MCF 10A (cell line): ENCODE measurements at regions not wholly inside any gene's neighbourhood (a gene's known extent, or its start where the extent isn't known, plus 50 kb on each side); places are given as distances from the start of the nearest gene placed in this dataset.
A peak's percentile ranks its signal among the peaks of the same experiment; 100 is the strongest.

ENCODE experiments used
- BruUV-seq: library from RNA; stranded (reverse); fragments of 400-500 nt; replicated peaks from 2 replicates; lab custom pipeline; 2021; lab: Mats Ljungman, UMichigan
- CTCF ChIA-PET: fragments of 300-600 bp; sonication (Branson Sonifier 250); formaldehyde crosslinking; extraction: SDS; loops from one replicate; lab custom pipeline; 2021; ENCODE audit warnings: antibody characterized with exemption, inconsistent platforms; lab: Yijun Ruan, JAX
- POLR2A ChIA-PET: fragments of 300-600, 350-650 bp; sonication (Branson Sonifier 250); formaldehyde crosslinking; extraction: SDS; loops from one replicate; lab custom pipeline; 2020; ENCODE audit warnings: antibody characterized with exemption, inconsistent platforms; lab: Yijun Ruan, JAX
- DNase-seq: peaks from one replicate; pipeline ENCODE4 v3.0.0-alpha.2; 2018; ENCODE audit not compliant: unreplicated experiment
- H3K27ac Mint-ChIP-seq: one replicate; pipeline ENCODE4 v1.8.0; 2022; ENCODE audit warnings: mild to moderate bottlenecking, low read depth, mixed read lengths; ENCODE audit not compliant: unreplicated experiment
- H3K27me3 Mint-ChIP-seq: one replicate; pipeline ENCODE4 v1.8.0; 2022; ENCODE audit warnings: mixed read lengths; ENCODE audit not compliant: insufficient read depth, unreplicated experiment
- H3K36me3 Mint-ChIP-seq: one replicate; pipeline ENCODE4 v1.8.0; 2022; ENCODE audit warnings: mild to moderate bottlenecking, moderate library complexity, mixed read lengths; ENCODE audit not compliant: insufficient read depth, unreplicated experiment
- H3K4me1 Mint-ChIP-seq: one replicate; pipeline ENCODE4 v1.8.0; 2022; ENCODE audit warnings: mixed read lengths; ENCODE audit not compliant: insufficient read depth, unreplicated experiment
- H3K4me3 Mint-ChIP-seq: one replicate; pipeline ENCODE4 v1.8.0; 2022; ENCODE audit warnings: mild to moderate bottlenecking, moderate library complexity, mixed read lengths; ENCODE audit not compliant: unreplicated experiment
- H3K9me3 Mint-ChIP-seq: one replicate; pipeline ENCODE4 v1.8.0; 2022; ENCODE audit warnings: mixed read lengths; ENCODE audit not compliant: unreplicated experiment
- intact Hi-C: fragments of 100-400 bp; cut with micrococcal nuclease; formaldehyde crosslinking; loops from 2 replicates; pipeline ENCODE4 v1.14.1; 2022
- TF ChIP-seq, protein P1 (sequence below): fragments of 200-600 bp; IDR thresholded peaks from one replicate; pipeline ENCODE4 v1.8.0; 2022; ENCODE audit warnings: antibody characterized with exemption, mild to moderate bottlenecking; ENCODE audit not compliant: unreplicated experiment

DNA sequence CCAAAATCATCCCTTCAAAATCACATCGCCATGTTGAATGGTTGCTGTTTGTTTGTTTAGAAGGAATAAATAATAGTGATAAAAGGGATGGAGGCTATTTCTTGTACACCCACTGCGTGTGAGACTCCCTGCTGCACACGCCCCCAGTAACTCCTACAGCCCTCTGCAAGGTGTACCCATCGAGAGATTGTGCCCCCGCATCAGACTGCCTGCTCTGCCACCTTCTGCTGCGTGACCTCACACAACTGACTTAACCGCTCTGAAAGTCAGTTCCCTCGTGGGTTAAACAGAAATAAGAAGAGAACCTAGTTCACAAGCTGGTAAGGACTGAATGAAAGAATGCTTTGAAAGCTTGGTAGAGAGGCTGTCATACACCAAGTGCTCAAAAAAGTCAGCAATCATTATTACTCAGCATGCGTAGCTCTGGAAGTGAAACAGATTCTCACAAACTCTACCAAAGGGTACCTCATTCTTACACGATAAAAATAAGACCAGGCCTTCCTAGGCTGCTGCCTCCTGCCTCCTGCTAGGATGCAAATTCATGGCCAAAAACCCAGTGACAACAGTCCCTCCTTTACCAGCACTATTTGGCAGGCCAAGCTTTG is 147.1 kb downstream of the CPEB2 start:
- no peak for DNase-seq
- TF ChIP-seq, protein P1, sequence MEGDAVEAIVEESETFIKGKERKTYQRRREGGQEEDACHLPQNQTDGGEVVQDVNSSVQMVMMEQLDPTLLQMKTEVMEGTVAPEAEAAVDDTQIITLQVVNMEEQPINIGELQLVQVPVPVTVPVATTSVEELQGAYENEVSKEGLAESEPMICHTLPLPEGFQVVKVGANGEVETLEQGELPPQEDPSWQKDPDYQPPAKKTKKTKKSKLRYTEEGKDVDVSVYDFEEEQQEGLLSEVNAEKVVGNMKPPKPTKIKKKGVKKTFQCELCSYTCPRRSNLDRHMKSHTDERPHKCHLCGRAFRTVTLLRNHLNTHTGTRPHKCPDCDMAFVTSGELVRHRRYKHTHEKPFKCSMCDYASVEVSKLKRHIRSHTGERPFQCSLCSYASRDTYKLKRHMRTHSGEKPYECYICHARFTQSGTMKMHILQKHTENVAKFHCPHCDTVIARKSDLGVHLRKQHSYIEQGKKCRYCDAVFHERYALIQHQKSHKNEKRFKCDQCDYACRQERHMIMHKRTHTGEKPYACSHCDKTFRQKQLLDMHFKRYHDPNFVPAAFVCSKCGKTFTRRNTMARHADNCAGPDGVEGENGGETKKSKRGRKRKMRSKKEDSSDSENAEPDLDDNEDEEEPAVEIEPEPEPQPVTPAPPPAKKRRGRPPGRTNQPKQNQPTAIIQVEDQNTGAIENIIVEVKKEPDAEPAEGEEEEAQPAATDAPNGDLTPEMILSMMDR = no peak
- Mint-ChIP-seq H3K9me3 (no peaks in the 10 kb centered on the region), H3K4me3 (no peak overlapping the region), H3K36me3 (no peaks in the 10 kb centered on the region), H3K27ac (no peak overlapping the region), H3K4me1 (peaks cover 4% of the 10 kb centered on the region), H3K27me3 (no peaks in the 10 kb centered on the region)
- ChIA-PET CTCF (interaction anchor here (0.7 to 1.3 kb wide), 2 partner anchors 109 to 1002 kb away, joined by 3 to 4 read pairs; no protein-coding TSS in a partner anchor), POLR2A (interaction anchor here (0.7 kb wide), 1 partner anchor 70 kb away, joined by 5 read pairs; no protein-coding TSS in a partner anchor)
- intact Hi-C loops = no loop called here
- BruUV-seq = no TSS peak

DNA sequence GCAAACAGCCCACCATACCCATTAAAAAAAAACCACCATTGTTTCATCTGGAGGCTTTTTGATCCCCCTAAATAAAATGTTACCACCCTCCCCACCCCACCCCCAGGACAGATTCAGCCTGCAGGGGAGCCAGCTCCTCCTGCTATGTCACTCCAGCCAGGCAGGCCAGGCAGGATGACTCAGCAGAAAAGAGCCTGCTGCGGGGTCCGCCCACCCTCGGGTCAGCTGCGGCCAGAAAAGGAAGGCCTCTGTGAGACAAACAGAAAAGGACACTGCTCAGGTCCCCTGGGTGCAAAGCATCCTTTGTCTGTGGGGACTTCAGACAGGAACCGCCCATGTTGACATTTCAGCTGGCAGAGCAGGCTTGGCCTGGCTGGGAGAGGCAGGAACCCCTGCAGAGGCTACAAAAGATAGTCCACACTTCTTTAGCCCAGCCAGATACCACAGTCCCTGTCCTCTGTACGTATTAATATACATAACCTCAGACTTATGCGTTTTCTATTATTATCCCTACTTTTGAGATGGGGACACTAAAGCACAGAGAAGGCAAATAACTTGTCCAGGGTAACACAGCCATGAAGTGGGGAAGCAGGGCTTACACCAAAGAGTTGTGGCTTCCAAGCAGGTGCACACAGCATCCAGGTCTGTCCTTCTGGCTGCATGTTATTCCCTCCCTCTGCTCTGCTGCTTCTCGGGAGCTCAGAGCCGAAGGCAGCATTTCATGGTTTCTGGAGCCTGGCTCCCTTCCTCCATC is 147.7 kb downstream of the CPEB2 start:
- POLR2A ChIA-PET = interaction anchor here (0.7 kb wide), 1 partner anchor 71 kb away, joined by 5 read pairs; no protein-coding TSS in a partner anchor
- intact Hi-C loops = no loop called here
- H3K4me3 Mint-ChIP-seq = no peak overlapping the region

DNA sequence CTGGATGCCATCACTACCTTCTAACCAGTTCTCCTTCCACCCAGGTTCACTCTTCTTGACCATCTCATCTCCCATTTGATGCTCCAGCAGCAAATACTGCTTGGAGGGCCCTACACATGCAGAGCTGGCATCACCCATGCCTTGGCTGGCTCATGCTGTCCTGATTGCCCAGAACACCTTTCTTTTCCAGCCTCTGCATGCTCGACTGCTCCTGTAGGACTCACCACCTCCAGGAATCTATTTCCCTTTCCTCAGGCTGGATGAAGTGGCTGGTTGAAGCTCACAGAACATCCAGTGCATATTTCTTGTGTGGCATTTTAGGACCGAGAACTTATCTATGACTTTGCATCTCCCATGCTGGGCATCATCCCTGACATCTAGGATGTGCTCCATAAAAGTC is 148.3 kb downstream of the CPEB2 start:
- TF ChIP-seq, protein P1 = no peak
- ChIA-PET POLR2A (no interaction called here), CTCF (no interaction called here)
- BruUV-seq = no TSS peak
- H3K36me3 Mint-ChIP-seq = no peaks in the 10 kb centered on the region
- DNase-seq = no peak
- H3K27ac Mint-ChIP-seq = no peak overlapping the region
- no peak overlapping the region for H3K4me3 Mint-ChIP-seq
- H3K27me3 Mint-ChIP-seq = no peaks in the 10 kb centered on the region
- intact Hi-C loops = no loop called here
- no peaks in the 10 kb centered on the region for H3K9me3 Mint-ChIP-seq
- peaks cover 4% of the 10 kb centered on the region for H3K4me1 Mint-ChIP-seq

More for the DNA sequence above, 147.7 kb downstream of the CPEB2 start:
- no TSS peak for BruUV-seq
- TF ChIP-seq, protein P1 = no peak
- H3K4me1 Mint-ChIP-seq = peaks cover 4% of the 10 kb centered on the region
- H3K27me3 Mint-ChIP-seq = no peaks in the 10 kb centered on the region
- no peaks in the 10 kb centered on the region for H3K9me3 Mint-ChIP-seq
- peak; percentile 69 for DNase-seq
- no peak overlapping the region for H3K27ac Mint-ChIP-seq
- CTCF ChIA-PET = interaction anchor here (0.7 to 1.3 kb wide), 2 partner anchors 110 to 1002 kb away, joined by 3 to 4 read pairs; no protein-coding TSS in a partner anchor
- no peaks in the 10 kb centered on the region for H3K36me3 Mint-ChIP-seq

DNA sequence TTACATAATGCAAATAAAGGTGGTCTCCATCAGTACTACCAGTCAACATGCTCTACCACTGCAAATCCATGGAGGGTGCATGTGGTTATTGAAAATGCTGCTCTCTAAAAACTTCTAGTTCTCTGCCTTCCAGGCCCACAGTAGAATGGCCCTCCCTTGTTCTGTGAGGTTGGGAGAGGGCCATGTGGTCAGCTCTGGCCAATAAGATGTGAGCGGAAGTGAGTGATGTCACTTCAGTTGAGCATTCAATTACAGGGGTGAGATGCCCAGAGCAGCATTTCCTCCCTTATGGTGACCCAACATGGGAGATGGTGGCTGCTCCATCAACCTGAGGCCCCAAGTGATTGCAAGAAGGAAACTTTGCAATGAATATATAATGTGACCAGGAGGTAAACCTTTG is 148.8 kb downstream of the CPEB2 start:
- Mint-ChIP-seq H3K4me1 (peaks cover 4% of the 10 kb centered on the region), H3K27me3 (no peaks in the 10 kb centered on the region), H3K4me3 (no peak overlapping the region), H3K9me3 (no peaks in the 10 kb centered on the region), H3K36me3 (no peaks in the 10 kb centered on the region), H3K27ac (no peak overlapping the region)
- ChIA-PET POLR2A (no interaction called here), CTCF (interaction anchor here (0.8 kb wide), 1 partner anchor 143 kb away, joined by 3 read pairs; no protein-coding TSS in a partner anchor)
- intact Hi-C loops = no loop called here
- no peak for DNase-seq
- no TSS peak for BruUV-seq
- TF ChIP-seq, protein P1 = no peak
